Ammon's horn (tissue), 1 donor: ENCODE measurements at regions not wholly inside any gene's neighbourhood (a gene's known extent, or its start where the extent isn't known, plus 50 kb on each side); places are given as distances from the start of the nearest gene placed in this dataset.

Source experiments
- DNase-seq: peaks from one replicate; pipeline ENCODE4 v3.0.0-alpha.2; 2016; ENCODE audit warnings: low spot score

DNA sequence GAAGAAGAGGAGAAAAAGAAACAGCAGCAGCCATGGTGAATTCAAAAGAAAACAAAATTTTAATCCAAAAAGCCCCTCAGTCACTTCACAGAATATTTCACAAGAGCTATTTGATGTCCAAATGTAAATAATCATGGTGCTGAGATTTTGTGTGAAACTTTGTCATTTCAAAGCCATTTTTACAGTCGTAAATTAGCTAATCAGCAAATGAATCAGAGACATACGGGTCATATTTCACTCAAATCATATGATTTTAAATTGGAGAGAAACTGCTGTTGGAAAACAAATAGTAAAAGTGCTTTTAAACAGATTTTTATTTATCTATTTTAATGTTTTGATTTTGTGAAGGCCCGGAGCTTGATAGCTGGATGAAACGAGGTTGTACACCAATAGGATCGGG lies 101.4 kb upstream of the SMIM23 start:
- DNase-seq: no peak

DNA sequence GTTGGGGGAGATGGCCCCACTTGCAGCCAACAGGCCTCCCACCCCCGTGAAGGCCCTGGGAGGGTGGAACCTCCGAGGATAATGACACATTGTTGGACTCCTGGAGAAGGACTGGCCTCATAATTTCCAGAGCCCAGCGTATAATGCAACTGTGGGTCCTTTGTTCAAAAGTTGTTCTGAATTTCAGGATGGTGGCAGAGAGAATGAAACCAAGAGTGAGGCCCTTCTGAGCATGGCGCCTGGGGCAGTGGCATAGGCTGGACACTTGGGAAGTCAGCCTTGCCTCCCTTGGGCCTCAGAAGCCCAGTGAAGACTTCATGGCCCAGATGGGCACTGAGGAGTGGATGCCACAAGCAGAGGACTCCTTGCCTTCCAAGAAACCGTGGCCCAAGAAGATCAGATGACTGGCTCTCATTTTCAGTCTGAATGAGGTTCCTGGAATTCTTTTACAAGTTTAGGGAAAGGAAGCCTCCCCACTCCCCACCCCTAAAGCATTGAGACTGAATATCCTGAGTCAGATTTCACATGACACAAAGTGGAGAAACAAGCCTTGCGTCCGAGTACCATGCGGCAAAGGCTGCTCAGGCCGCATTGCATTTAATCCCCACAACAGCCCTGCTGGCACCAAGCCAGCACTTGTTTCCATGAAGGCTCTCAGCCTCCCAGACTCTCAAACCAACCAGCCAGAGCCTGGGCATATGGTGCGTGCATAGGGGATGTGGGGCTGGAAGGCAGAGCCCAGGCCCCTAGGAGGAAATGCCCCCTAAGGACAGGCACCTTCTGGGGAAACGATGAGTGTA lies 96.7 kb upstream of the SMIM23 start:
- DNase-seq: no peak

DNA sequence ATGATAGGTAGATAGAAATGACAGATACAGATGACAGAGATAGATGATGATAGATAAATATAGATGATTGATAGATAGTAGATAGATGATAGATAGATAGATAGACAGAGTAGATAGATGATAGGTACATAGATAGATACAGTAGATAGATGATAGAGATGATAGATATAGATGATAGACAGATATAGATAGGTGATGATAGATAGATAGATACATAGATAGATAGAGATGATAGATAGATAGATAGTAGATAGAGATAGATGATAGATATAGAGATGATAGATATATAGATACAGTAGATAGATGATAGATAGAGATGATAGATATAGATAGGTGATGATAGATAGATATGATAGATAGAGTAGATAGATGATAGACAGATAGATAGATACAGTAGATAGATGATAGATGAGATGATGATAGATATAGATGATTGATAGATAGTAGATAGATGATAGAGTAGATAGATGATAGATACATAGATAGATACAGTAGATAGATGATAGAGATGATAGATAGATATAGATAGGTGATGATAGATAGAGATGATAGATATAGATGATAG lies 95.7 kb upstream of the SMIM23 start:
- DNase-seq: no peak

DNA sequence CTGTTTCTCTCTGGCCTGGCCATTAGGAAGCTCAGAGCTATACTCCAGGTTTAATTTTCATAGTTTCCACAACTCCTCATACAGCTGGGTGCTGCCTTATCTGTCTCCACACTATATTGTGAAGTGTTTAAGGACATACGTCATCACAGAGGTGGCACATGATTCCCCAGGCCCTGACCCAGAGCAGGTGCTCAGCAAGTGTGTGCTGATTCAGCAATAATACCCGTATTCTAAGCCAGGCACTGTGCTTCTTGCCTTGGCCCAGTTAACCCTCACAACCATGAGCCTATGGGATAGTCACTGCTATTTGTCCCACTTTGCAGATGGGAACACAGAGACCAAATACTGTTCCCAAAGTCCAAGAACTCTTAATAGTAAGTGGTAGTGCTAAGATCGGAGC lies 93.5 kb upstream of the SMIM23 start:
- DNase-seq: no peak

DNA sequence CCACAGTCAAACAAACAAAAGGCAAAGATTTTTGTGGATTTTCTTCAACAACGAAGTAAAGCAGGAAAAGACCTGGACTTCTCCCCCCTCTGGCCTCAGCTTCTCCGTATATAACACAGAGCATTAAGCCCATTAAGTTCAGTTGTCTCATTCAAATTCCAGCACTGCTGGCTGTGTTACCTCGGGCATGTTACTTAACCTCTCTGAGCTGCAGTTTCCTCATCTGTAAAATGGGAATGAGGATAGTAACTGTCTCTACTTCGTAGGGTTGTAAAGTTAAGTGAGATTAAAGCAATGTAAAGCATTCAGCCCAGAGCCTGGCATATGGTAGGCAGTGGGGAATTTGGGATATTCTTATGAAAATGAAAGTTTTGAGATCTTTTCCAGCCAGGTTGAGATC lies 92.7 kb upstream of the SMIM23 start:
- no peak for DNase-seq

DNA sequence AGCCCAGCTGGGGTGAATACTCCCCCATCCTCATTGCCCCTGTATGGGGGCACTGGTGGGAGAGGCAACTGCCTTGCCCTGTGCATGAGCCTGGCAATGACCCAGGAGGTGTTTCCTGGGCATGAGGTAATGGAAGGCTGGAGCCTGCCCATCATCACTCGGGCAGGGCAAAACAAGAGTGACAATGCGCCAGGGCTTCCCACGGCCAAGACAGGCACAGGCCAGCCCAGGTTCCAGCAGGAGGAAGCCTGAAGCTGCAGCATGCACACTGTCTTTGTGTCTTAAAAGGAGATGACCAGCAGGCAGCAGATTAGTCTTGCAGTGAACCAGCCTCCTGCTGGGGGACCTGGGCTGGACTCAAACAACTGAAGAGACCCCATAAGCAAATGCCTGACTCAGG lies 92.2 kb upstream of the SMIM23 start:
- no peak for DNase-seq

DNA sequence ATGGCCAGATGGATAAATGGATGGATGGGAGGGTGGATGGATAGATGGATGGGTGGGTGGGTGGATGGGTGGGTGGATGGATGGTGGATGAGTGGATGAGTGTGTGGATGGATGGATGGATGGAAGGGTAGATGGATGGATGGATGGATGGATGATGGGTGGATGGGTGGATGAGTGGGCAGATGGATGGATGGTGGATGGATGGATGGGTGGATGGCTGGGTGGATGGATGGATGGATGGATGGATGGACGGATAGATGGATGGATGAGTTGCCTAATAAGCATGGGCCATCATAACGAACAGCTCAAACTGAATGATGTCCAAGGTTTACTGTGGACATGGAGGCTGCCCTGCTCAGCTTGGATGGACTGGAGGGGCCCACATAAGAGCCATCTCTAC lies 89.8 kb upstream of the SMIM23 start:
- no peak for DNase-seq

DNA sequence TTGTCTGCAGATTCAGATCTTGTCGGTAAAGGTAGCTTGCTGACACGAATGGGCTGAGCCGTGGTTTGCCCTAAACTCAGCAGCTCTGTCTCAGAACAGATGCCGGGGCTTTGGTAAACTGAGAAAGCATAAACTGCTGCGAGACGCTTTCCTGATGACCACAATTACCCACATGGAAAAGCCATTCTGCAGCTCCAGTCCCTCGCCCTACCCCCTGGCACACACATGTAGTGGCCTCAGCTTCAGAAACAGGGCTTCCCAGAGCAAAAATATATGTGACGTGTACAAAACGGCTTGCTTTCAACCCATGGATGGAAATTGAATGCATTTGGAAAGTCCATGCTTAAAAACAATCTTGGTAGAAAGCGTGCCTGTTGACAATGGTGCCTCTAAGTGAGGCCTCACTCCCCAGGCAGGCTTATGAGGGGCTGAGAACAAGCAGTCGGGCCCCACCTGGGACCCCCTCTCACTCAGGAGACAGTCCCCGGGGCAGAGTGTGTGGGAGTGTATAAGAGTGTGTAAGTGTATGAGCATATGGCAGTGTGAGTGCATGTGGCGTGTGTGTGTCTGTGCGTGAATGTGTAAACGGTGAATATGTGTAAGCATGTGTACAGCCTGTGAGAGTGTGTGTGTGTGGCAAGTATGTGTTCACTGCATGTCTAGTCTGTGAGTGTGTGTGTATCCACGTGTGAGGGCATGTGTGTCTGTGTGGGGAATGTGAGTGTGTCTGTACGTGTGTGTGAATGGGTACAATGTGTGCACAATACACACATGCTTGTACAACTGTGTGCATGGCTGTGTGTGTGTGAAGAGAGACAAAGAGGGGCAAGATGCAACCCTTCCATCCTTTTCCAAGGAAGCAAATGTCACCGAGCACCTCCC lies 88.2 kb upstream of the SMIM23 start:
- DNase-seq: no peak

DNA sequence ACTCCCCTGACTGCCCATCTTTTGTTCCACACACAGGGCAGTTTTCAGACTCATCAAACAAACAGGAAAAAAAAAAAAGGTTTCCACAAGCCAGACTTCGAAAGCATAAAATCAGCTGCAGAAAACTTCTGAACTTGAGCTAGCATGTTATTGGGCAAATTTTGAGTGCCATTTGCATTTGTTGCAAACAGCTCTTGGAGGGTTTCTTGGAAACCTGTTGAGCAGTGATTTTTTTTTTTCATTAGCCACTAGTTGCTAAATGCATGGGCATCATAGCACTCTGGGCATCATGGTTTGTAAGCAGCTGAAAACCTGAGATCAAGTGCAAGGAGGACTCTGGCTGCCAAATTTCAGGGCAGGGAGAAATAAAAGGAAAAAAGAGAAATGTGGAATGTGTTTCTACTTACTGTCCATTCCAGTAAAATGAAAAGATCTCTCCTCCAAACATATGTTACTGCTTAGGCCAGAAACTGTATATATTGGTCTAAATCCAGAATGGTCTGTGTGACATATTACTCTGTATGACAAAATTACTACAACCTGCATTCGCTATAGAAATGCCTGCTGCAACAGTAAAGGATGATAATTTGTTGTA lies 85.2 kb upstream of the SMIM23 start:
- DNase-seq: no peak

DNA sequence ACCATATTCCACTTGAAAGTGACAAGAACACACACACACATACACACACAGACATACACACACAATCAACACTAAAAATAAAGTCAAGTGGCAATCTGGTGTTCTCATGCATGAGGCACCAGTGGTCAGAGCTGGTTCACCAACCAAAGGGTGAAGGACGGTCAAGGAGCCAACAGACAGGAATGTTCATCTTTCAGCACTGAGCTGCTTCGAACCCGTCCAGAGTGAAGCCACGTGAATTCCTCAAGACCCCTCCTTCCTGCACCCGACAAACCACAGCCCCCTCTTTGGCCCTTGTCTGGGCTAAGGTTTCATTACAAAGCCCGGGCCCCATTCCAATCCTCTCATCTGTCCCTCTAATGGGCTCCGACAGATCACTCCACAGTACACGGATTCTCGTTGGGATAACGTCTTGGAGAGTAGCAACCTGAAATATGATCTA lies 84.5 kb upstream of the SMIM23 start:
- no peak for DNase-seq

DNA sequence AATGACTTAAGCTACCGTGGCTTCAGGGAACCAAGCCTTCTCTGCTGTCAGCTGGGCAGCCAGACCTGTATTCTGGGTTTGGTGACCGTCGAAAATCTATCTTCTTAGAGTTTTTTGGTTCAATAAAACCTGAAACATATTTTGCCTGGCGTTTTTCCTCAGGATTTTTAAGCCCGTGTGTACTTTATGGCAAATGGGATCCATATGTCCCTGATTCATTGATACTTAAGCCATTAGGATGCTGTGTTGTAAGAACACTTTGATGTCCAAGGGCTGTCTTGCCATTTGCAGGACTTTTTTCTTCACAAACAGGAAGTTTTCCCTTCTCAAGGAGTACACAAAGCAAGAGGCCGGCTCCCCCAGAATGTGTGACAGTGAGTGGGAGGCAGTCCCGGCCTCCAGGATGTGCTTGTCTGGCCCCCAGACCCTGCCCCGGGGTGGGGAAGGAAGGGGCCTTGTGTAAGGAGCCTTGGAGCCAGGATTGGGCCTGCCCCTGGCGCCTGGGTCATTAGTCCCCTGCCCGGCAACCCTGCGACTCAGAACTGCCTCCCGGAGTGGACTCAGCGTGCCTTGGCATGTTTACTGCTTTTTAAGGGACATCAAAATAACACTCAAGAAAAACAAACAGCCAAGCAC lies 83.4 kb upstream of the SMIM23 start:
- no peak for DNase-seq

DNA sequence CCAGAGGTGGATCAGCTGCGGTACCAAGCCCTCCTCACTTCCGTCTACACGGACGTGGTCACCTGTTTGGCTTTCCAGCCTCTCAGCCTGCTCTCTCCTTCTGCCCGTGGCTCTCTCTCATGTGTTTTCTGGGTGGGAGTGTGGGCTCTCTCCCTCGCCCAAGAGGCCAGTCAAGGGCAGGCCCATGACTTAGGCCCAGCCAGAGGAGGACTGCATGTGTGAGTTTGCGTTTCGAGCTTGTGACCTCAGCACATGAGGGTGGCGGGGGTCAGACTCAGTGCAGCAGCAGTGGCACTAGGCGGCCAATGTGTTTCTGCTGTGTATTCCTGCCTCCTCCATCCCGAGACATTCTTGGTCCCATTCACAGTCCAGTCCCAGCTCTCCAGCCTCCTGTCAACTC lies 82.5 kb upstream of the SMIM23 start:
- no peak for DNase-seq

DNA sequence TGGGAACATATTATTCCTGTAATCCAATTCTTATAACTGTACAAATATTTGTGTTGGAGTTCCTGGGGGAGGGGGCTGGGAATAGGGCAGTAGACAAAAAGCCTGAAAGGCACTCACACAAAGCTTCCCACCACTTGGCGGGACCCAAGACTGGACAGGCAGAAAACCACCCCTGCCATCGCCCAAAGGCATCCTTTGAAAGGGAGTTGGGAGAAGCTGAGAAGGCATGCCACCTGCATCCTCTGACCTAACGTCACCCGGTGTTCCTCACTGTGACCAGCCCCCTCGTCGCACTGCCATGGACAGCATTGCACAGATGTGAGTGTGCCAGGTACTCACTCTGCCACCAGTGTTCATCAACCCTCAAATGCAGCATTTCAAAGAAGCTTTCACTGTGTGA lies 80.6 kb upstream of the SMIM23 start:
- DNase-seq: no peak

DNA sequence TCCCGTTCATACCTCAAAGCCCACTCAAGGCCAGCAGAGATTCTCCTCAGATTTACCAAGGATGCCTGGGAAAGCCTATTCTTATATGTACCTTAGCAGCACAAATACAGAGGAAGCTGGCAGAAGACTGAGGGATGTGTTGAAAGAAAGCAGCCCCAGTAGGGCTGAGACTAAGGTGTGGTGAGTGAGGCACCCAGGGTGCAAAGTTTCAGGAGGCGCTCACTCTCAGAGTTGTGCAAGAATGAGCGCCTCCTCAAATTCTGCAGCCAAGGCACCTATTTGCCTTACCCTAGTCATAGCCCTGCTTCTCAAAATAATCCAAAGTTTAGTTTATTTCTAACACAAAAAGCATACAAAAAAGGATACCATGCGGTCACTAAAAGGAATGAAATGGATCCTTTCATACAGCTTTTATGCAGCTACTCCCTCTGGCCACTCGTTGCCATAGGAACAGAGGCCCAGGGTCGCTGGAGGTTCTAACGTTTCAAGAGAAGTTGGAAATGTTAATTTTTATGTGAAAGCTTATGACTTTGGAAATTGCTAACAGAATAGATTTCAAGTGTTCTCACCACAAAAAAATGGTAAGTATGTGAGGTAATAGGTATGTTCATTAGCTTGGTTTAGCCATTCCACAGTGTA lies 79.7 kb upstream of the SMIM23 start:
- no peak for DNase-seq

DNA sequence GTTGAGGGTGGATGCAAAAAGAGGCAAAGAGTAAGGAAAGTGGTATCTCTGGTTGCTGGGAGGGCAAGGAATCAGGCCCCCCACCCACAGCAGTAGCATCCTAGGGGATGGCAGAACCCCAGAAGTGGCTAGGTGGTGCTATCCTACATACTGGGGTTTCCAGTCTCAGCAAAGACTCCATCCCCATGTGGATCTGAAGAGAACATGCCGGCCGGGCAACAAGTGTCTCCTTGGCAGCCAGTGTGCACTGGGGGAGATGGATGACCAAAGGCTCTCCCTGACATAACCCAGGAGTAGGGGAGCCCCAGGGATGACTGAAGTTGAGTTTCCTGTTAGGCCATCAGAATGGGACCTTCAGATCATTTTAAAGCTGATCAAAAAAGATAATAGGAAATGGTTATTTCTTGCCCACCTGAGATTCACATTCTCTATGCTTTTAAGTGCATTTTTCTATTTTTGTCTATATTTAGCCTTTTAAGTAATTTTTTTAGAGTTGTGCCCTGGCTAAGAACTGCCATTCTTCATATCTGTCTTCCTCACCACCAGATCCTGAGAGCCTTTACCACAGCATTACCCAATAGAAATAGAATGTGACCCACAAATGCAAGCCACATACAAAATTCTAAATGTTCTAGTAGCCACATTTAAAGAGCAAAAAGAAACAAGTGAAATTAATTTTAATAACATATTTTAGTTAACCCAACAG lies 78.7 kb upstream of the SMIM23 start:
- DNase-seq: no peak

DNA sequence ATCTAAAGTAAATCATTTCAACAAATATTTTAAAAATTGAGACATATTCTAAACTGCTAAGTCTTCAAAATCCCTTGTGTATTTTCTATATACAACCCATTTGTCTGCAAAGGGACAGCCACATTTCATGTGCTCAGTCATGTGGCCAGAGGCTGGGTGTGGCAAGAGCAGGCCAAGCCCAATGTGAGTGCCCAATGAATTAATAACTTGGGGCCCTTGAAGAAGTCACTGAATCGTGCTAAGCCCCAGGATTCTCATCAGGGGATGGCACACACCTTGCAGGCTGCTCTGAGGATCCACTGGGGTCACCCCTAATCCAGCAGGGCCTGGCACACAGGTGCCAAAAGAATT lies 78.2 kb upstream of the SMIM23 start:
- no peak for DNase-seq

DNA sequence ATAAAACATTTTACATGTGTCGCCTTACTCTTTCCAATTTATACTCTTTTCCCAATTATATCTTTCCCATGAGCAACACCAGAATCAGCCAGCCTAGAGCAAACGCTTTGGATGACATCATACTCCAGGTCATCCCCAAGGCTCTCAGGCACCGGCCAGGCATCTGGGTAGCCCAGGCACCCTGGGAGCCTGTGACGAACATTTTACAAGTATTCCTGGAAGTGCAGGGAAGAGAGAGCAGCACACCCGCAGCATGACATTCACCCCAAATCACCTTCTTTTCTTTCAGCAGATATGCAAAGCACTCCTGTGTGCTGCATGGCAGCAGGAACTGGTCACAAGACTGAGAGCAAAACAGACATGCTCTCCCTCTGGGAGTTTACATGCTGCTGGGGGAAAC lies 75.7 kb upstream of the SMIM23 start:
- no peak for DNase-seq

DNA sequence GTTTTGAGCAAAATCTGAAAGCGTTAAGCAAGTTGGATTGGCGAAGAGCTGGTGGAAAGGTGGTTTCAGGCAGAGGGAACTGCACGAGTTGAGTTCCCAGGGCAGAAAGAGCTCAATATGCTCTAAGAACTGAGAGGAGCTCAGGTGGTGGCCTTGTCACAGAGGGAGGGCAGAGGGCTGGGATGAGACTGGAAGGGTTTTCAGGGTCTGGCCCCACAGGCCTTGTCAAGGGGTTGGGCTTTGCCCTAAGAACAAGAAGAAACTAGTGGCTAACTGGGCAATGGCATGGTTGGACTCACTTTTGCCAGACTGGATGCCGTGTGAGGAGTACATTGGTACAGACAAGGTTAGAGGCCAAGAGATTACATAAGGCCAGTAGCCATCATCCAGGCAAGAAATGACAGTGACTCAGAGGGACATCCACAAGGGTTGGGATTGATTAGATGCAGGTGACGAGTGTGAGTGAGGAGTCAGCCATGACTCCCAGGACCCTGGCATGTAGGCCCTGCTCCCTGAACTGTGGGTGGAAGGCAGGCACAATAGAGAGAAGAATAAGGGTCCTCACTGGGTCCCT lies 75.1 kb upstream of the SMIM23 start:
- DNase-seq: no peak

DNA sequence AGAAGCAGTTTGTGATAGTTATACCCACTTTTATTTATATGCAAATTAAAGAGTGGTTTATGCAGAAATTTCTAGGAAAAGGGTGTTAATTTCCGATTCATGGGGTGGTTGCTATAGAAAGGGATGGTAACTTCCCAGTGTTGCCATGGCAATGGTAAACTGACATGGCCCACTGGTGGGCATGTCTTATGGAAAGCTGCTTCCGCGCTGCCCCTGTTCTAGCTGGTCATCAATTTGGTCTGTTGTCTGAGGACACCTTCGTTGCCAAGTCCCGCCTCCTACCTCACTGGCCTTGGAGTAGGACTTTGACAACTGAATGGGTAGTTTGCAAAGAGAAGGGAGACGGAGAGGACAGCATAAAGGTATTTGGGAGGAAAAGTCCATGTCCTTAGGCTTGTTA lies 74.0 kb upstream of the SMIM23 start:
- no peak for DNase-seq

DNA sequence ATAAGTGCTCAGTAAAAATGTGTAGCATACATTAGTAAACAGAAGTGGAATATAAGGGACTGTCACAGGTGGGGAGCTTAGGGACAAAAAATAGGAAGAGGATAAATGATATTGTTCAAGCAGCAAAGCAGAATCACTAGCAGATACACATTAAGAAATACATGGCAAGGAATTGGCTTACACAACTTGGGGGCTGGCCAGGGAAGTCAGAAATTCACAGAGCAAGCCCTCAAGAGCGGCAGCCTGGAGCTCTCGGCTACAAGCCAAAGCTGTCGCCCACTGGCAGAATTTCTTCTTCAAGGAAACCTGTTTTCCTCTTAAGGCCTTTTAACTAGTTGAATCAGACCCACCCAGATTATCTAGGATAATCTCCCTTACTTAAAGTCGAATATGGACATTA lies 73.0 kb upstream of the SMIM23 start:
- no peak for DNase-seq

DNA sequence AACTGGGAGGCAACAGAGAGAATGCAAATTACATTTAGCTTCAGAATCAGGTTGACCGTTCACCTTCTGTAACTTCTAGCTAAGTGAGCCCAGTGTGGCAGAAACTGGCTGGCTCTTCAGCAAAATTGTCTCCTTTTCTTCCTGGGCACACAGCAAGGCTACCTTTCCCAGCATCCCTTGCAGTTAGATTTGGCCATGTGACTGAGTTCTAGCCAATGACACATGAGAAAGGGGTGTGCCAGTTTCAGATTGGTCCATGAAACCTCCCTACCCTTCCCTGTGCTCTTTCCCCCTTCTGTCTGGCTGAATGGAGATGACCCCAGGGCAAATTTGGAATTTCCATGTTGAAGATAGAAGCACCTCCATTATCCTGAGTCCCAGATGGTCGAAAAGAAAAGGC lies 72.5 kb upstream of the SMIM23 start:
- no peak for DNase-seq
